Thymus (tissue), 11 donors: ENCODE measurements at regions not wholly inside any gene's neighbourhood (a gene's known extent, or its start where the extent isn't known, plus 50 kb on each side); places are given as distances from the start of the nearest gene placed in this dataset.

Source experiments
- DNase-seq, 9 donors: peaks; one replicate each; pipeline ENCODE4 v3.0.0-alpha.2; 2013; ENCODE audit warnings: low spot score in 9 of 9, low read depth in 6 of 9, missing footprints in 1 of 9
- H3K27ac ChIP-seq, 2 donors: one replicate each; pipeline ENCODE4 v1.5.1; 2013; ENCODE audit warnings: control low read depth in 1 of 2, low read depth in 1 of 2, low read length in 1 of 2, mild to moderate bottlenecking in 1 of 2, moderate library complexity in 1 of 2
- H3K27me3 ChIP-seq, 2 donors: one replicate each; pipeline ENCODE4 v1.5.1; 2013; ENCODE audit warnings: low read length in 1 of 2; ENCODE audit not compliant: control insufficient read depth in 2 of 2, insufficient read depth in 1 of 2
- H3K36me3 ChIP-seq, 2 donors: one replicate each; pipeline ENCODE4 v1.5.1; 2013; ENCODE audit warnings: low read length in 1 of 2, mild to moderate bottlenecking in 1 of 2, moderate library complexity in 1 of 2; ENCODE audit not compliant: control insufficient read depth in 2 of 2, insufficient read depth in 2 of 2
- H3K4me1 ChIP-seq, 2 donors: one replicate each; pipeline ENCODE4 v1.5.1; 2013; ENCODE audit warnings: low read length in 2 of 2; ENCODE audit not compliant: control insufficient read depth in 2 of 2, insufficient read depth in 2 of 2
- H3K4me3 ChIP-seq, 2 donors: one replicate each; pipeline ENCODE4 v1.5.1; 2013; ENCODE audit warnings: low read length in 2 of 2, control low read depth in 1 of 2, mild to moderate bottlenecking in 1 of 2
- H3K9me3 ChIP-seq, 2 donors: one replicate each; pipeline ENCODE4 v1.5.1; 2013; ENCODE audit warnings: low read length in 1 of 2, mild to moderate bottlenecking in 1 of 2; ENCODE audit not compliant: control insufficient read depth in 2 of 2, insufficient read depth in 1 of 2
- WGBS: extraction: QIAGEN DNeasy Blood & Tissue Kit; methylation state at CpG from one replicate; pipeline ENCODE4 v1.1.7; 2013; 5-methylcytosine and 5-hydroxymethylcytosine counted together
- donor health status: healthy.

DNA sequence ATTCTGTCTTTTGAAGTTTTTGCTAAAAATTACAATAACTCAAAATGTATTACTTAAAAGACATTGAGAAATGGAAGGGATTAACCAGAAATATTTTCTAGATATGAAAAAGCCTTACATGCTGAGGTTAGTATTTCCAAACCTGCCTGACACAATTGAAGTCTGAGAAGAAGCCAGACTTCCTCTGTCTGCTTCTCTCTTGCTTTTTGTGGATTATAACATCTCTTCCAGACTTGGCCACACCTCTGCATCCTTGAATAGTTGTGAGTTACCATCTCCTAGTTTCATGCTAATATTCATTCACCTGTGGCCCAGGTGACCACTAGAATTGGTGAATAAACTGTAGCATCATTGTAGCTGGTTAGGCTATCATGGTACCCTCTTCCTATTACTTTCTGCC lies 497.6 kb downstream of the SLC16A7 start:
- no peaks in the 10 kb centered on the region for H3K36me3 ChIP-seq
- H3K9me3 ChIP-seq: no peaks in the 10 kb centered on the region
- H3K4me3 ChIP-seq: no peak overlapping the region
- H3K27ac ChIP-seq: no peak overlapping the region
- H3K27me3 ChIP-seq: no peaks in the 10 kb centered on the region
- DNase-seq: no peak
- no peaks in the 10 kb centered on the region for H3K4me1 ChIP-seq

DNA sequence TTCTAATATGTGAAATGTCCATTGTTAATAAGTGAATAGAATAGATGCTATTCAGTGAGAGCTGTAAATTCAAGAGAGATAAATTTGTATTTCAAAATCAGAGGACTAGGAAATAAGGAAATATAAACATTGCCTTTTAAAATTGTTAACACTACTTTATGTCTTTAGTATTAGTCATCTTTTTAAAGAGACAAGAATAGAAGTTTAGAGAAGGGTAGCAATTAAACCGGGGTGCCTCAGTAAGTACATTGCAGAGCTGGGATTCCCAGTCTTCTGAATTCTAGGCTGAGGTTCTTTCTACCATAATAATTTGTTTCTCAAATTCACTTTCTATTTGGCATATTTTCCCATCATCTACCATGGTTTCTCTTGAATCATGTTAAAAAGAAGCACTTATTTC lies 498.6 kb downstream of the SLC16A7 start:
- no peaks in the 10 kb centered on the region for H3K9me3 ChIP-seq
- no peak for DNase-seq
- H3K27me3 ChIP-seq: no peaks in the 10 kb centered on the region
- H3K4me1 ChIP-seq: no peaks in the 10 kb centered on the region
- H3K27ac ChIP-seq: no peak overlapping the region
- no peaks in the 10 kb centered on the region for H3K36me3 ChIP-seq
- 86% methylated on average over 1 of the region's 1 CpG for WGBS
- no peak overlapping the region for H3K4me3 ChIP-seq

DNA sequence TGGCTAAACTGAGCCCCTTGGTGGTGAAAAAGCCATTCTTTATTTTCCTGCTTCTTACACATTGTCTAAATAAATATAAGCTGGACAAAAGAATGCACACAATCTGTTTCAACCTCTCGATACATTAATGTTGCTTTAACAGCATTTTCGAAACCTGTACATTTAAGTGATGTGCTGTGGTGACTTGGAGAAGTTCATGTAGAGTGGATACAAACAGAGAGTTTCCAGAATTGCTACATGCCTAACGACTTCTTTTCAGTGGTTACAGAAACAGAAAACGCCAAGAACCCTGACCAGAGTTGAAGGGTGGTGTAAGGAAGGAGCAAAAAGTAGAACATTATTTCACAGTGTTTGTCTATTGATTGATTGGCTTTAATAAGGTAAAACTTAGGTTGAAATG lies 500.9 kb downstream of the SLC16A7 start:
- H3K4me3 ChIP-seq: no peak overlapping the region
- H3K27me3 ChIP-seq: no peaks in the 10 kb centered on the region
- no peaks in the 10 kb centered on the region for H3K9me3 ChIP-seq
- H3K27ac ChIP-seq: no peak overlapping the region
- 94% methylated on average over 4 of the region's 4 CpGs for WGBS
- no peaks in the 10 kb centered on the region for H3K36me3 ChIP-seq
- DNase-seq: no peak
- H3K4me1 ChIP-seq: no peaks in the 10 kb centered on the region

DNA sequence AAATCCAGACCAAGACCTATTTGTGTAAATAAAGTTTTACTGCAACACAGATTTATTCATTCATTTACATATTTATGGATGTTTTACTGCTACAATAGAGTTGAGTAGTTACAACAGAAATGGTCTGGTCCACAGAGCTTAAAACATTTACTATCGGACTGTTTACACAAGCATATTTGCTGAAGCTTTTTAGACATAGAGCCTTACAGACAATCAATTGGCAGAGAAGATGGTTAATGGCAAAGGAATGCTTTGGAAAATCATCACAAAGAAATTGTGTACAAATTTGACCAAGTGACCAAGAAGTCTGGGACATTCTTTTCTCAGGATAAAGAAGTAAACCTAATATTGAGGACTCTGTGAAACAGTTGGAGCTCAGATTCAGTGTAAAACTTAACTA lies 504.3 kb downstream of the SLC16A7 start:
- Histone ChIP-seq H3K36me3 (no peaks in the 10 kb centered on the region), H3K4me3 (no peak overlapping the region), H3K4me1 (no peaks in the 10 kb centered on the region), H3K27me3 (no peaks in the 10 kb centered on the region), H3K9me3 (no peaks in the 10 kb centered on the region), H3K27ac (no peak overlapping the region)
- DNase-seq: no peak
- 98% methylated on average over 1 of the region's 1 CpG for WGBS

DNA sequence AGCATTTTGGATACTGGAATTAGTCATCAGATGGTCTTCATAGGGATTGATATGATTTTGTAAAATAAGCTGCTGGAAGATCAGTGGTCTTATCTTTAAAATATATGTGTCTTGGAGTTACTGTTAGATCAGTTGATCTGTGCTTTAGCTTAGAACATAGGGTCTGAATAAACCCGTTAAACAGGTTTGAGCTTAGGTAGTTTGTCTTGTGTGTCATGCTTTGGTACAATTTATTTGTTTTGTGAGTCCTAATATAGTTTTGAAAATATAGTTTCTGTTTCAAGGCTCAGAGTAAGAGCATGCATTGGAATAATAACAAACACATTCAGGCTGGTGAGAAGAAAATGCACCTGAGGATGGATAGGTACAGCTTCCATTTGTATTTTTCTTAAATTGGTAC lies 505.0 kb downstream of the SLC16A7 start:
- Histone ChIP-seq H3K9me3 (no peaks in the 10 kb centered on the region), H3K36me3 (no peaks in the 10 kb centered on the region), H3K27ac (no peak overlapping the region), H3K27me3 (no peaks in the 10 kb centered on the region), H3K4me3 (no peak overlapping the region), H3K4me1 (no peaks in the 10 kb centered on the region)
- no peak for DNase-seq
- 90% methylated on average over 1 of the region's 1 CpG for WGBS

DNA sequence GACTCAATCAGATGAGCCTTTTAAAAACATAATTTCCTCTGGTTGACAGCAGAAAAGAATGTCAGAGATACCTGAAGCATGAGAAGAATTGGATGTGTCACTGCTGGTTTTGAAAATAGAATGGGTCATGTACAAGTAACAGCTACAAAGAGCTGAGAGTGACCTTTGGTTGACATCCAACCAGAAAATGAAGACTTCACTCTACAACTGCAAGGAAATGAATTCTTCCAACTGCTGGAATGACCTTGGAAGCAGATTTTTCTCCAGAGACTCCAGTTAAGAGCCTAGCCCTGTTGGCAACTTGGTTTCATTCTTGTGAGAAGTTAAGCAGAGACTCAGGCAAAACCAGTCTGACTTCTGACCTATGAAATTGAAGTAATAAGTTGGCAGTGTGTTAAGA lies 505.9 kb downstream of the SLC16A7 start:
- H3K27ac ChIP-seq: no peak overlapping the region
- no peak overlapping the region for H3K4me3 ChIP-seq
- no peaks in the 10 kb centered on the region for H3K4me1 ChIP-seq
- no peaks in the 10 kb centered on the region for H3K9me3 ChIP-seq
- no peaks in the 10 kb centered on the region for H3K36me3 ChIP-seq
- no peak for DNase-seq
- H3K27me3 ChIP-seq: no peaks in the 10 kb centered on the region

DNA sequence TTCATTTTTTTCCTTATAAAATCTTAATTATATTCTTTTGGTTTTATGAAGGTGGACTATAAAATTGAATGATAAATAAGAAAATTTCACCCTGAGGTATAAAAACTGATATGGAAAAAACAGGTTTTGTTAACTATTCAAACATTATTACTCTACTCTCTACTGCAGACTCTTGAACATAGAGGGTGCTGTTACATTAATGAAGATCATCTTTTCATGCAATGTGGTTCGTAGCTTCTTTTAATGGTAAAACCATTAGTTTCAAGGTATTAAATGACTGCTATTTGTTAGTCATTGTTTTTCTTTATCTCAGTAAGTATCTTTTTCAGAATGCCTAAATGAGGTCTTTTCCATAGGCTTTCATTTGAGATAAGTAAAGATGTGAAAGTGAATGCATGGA lies 510.4 kb downstream of the SLC16A7 start:
- H3K9me3 ChIP-seq: no peaks in the 10 kb centered on the region
- H3K4me3 ChIP-seq: no peak overlapping the region
- no peaks in the 10 kb centered on the region for H3K4me1 ChIP-seq
- 43% methylated on average over 1 of the region's 1 CpG for WGBS
- no peaks in the 10 kb centered on the region for H3K36me3 ChIP-seq
- no peak overlapping the region for H3K27ac ChIP-seq
- no peak for DNase-seq
- no peaks in the 10 kb centered on the region for H3K27me3 ChIP-seq

DNA sequence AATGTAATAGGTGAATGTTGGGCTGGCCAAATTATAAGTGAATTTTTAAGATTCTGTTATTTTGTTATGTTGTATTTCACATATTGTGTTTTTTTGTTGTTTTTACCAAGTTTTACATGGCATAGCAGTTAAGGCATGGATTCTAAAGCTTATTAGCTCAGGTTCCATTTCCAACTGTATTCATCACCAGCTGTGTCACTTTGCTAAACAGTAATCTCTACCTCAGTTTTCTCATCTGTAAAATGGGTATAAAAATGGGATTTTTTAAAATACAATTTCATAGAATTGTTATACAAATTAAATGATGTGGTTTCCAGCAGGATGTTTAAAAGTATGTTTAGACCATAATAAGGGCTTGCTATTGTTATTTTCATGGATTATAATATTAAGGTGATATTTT lies 512.2 kb downstream of the SLC16A7 start:
- H3K27me3 ChIP-seq: no peaks in the 10 kb centered on the region
- no peaks in the 10 kb centered on the region for H3K9me3 ChIP-seq
- no peak overlapping the region for H3K4me3 ChIP-seq
- DNase-seq: no peak
- no peak overlapping the region for H3K27ac ChIP-seq
- no peaks in the 10 kb centered on the region for H3K36me3 ChIP-seq
- H3K4me1 ChIP-seq: no peaks in the 10 kb centered on the region

DNA sequence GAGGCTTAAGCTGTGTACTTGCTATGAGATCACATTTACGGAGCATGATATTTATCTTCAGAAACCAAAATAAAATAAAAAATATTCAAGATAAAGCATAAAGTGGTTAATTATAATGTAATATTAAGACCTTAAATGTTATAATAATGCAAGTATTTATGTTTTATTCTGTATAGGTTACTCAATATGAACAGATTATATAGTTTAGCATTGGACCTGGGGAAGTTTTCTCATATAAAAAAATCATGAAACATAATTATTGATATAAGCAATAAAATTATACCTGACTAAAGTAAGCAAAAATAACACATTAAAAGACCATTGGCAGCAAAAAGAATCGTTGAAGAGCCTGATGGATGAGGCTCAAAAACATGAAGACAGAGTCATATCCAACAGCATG lies 516.2 kb downstream of the SLC16A7 start:
- WGBS: 89% methylated on average over 2 of the region's 2 CpGs
- no peak for DNase-seq
- Histone ChIP-seq H3K4me1 (no peaks in the 10 kb centered on the region), H3K27me3 (no peaks in the 10 kb centered on the region), H3K4me3 (no peak overlapping the region), H3K9me3 (no peaks in the 10 kb centered on the region), H3K27ac (no peak overlapping the region), H3K36me3 (no peaks in the 10 kb centered on the region)

DNA sequence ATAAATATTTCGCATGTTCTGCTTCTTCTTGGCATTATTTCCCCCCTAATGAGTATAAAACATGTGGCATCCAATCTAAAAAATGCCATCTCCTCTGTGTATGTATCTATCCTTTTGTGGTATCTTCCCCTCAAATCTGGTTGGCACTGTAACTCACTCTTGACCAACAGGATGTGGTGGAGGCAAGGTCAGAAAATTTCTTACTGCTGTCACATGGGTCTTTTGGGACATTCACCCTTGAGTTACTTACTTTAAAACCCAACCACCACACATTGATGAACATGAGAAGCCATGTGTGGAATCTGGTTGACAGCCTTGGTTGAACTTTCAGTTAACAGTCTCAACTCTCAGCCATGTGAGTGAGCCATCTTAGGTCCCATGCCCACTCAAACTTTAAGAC lies 516.9 kb downstream of the SLC16A7 start:
- Histone ChIP-seq H3K27ac (no peak overlapping the region), H3K4me3 (no peak overlapping the region), H3K9me3 (no peaks in the 10 kb centered on the region), H3K36me3 (no peaks in the 10 kb centered on the region), H3K27me3 (no peaks in the 10 kb centered on the region), H3K4me1 (no peaks in the 10 kb centered on the region)
- 74% methylated on average over 1 of the region's 1 CpG for WGBS
- no peak for DNase-seq
